Activated T-cell treated with anti-CD3 and anti-CD28 coated beads, Interleukin-2, amount 50 U/mL, for 1 hour (primary cell): ENCODE measurements at regions not wholly inside any gene's neighbourhood (a gene's known extent, or its start where the extent isn't known, plus 50 kb on each side); places are given as distances from the start of the nearest gene placed in this dataset.
"Not testable (repeated sequence)": the region's sequence is repeated elsewhere in the genome, so short reads cannot be mapped to it uniquely, and the experiment has no call there.

Experiments used
- DNase-seq: peaks from one replicate; pipeline ENCODE4 v3.0.0-alpha.2; 2020

GRCh38 chr2:64924170-64924934, 64.8 kb upstream of the SLC1A4 start:
- no peak for DNase-seq

GRCh38 chr2:64925930-64926722, 63.1 kb upstream of the SLC1A4 start:
- not testable (repeated sequence) for DNase-seq

GRCh38 chr2:64928813-64929212, 60.4 kb upstream of the SLC1A4 start:
- DNase-seq: no peak

GRCh38 chr2:64929333-64929732, 59.9 kb upstream of the SLC1A4 start:
- DNase-seq: no peak

GRCh38 chr2:64930258-64930671, 58.9 kb upstream of the SLC1A4 start:
- no peak for DNase-seq

GRCh38 chr2:64931246-64932115, 57.7 kb upstream of the SLC1A4 start:
- no peak for DNase-seq

GRCh38 chr2:64932116-64932370, 57.2 kb upstream of the SLC1A4 start:
- DNase-seq: no peak

GRCh38 chr2:64932371-64933216, 56.6 kb upstream of the SLC1A4 start:
- no peak for DNase-seq

GRCh38 chr2:64934530-64934929, 54.7 kb upstream of the SLC1A4 start:
- no peak for DNase-seq

GRCh38 chr2:64936809-64937208, 52.4 kb upstream of the SLC1A4 start:
- no peak for DNase-seq

GRCh38 chr2:64937314-64937686, 51.9 kb upstream of the SLC1A4 start:
- DNase-seq: not testable (repeated sequence)

GRCh38 chr2:64937687-64938491, 51.3 kb upstream of the SLC1A4 start:
- no peak for DNase-seq

GRCh38 chr2:64938607-64939285, 50.5 kb upstream of the SLC1A4 start:
- DNase-seq: no peak

- DNase-seq: no peak
Observed at GRCh38 chr2:64939332-64939917, 49.8 kb upstream of the SLC1A4 start.
